SK-N-SH (cell line): ENCODE measurements at regions not wholly inside any gene's neighbourhood (a gene's known extent, or its start where the extent isn't known, plus 50 kb on each side); places are given as distances from the start of the nearest gene placed in this dataset.

Experiments
- CTCF ChIA-PET: fragments of 300-600, 350-600 bp; formaldehyde crosslinking; extraction: SDS; loops from one replicate; lab custom pipeline; 2021; lab: Yijun Ruan, JAX
- POLR2A ChIA-PET: fragments of 350-600 bp; sonication (Branson Sonifier 250); formaldehyde crosslinking; extraction: SDS; loops from one replicate; lab custom pipeline; 2020; ENCODE audit warnings: antibody characterized with exemption, inconsistent platforms; lab: Yijun Ruan, JAX
- DNase-seq: peaks from one replicate; pipeline ENCODE4 v3.0.0; 2012
- H2AFZ ChIP-seq: fragments of 200-600 bp; sonication (generic); 2 replicates; pipeline ENCODE4 v1.8.1; 2016; ENCODE audit warnings: antibody characterized with exemption, mild to moderate bottlenecking, low read depth
- H3F3A ChIP-seq: fragments of 200-600 bp; sonication (generic); replicated peaks from 2 replicates; pipeline ENCODE3; 2016; ENCODE audit warnings: antibody characterized with exemption, mild to moderate bottlenecking; ENCODE audit not compliant: insufficient read depth
- H3K27ac ChIP-seq, 2 experiments: fragments of 200-500 bp in 1 of 2; fragments of 200-600 bp in 1 of 2; sonication (Bioruptor generic) in 1 of 2; sonication (generic), shearing (Covaris generic) in 1 of 2; 2 replicates each; pipeline versions ENCODE4 v1.5.1 to v1.6.1; 2014 to 2016; ENCODE audit warnings: low read depth in 2 of 2, inconsistent platforms in 1 of 2, low read length in 1 of 2, mild to moderate bottlenecking in 1 of 2, mixed read lengths in 1 of 2
- H3K27me3 ChIP-seq: fragments of 200-600 bp; sonication (generic), shearing (Covaris generic); 2 replicates; pipeline ENCODE4 v1.6.1; 2016; ENCODE audit warnings: mixed run types; ENCODE audit not compliant: insufficient read depth
- H3K36me3 ChIP-seq, 2 experiments: fragments of 200-500 bp in 1 of 2; fragments of 200-600 bp in 1 of 2; sonication (Bioruptor generic) in 1 of 2; sonication (generic) in 1 of 2; replicated peaks in 1 of 2; 2 replicates each; pipeline versions ENCODE3 to v1.5.1; 2014 to 2016; ENCODE audit warnings: low read length in 1 of 2, mild to moderate bottlenecking in 1 of 2; ENCODE audit not compliant: insufficient read depth in 2 of 2, control insufficient read depth in 1 of 2
- H3K4me1 ChIP-seq, 2 experiments: fragments of 200-500 bp in 1 of 2; fragments of 200-600 bp in 1 of 2; sonication (Bioruptor generic) in 1 of 2; sonication (generic), shearing (Covaris generic) in 1 of 2; 2 replicates each; pipeline versions ENCODE4 v1.5.1 to v1.6.1; 2014 to 2016; ENCODE audit warnings: low read depth in 1 of 2, low read length in 1 of 2, mixed run types in 1 of 2; ENCODE audit not compliant: insufficient read depth in 2 of 2, control insufficient read depth in 1 of 2
- H3K4me2 ChIP-seq: fragments of 200-600 bp; sonication (generic), shearing (Covaris generic); 2 replicates; pipeline ENCODE4 v1.6.1; 2017; ENCODE audit warnings: mixed run types
- H3K4me3 ChIP-seq, 2 experiments: fragments of 200-500 bp in 1 of 2; fragments of 200-600 bp in 1 of 2; sonication (Bioruptor generic) in 1 of 2; sonication (generic), shearing (Covaris generic) in 1 of 2; 2 replicates each; pipeline versions ENCODE4 v1.5.1 to v1.8.1; 2014 to 2016; ENCODE audit warnings: low read depth in 2 of 2, inconsistent platforms in 1 of 2, low read length in 1 of 2, mild to moderate bottlenecking in 1 of 2, mixed read lengths in 1 of 2, moderate library complexity in 1 of 2
- H3K79me2 ChIP-seq: fragments of 200-600 bp; sonication (generic); 2 replicates; pipeline ENCODE4 v1.8.1; 2017; ENCODE audit warnings: mild to moderate bottlenecking; ENCODE audit not compliant: insufficient read depth
- H3K9ac ChIP-seq: fragments of 200-600 bp; sonication (generic); 2 replicates; pipeline ENCODE4 v1.6.1; 2017; ENCODE audit warnings: mixed run types
- H3K9me2 ChIP-seq: fragments of 200-600 bp; sonication (generic); 2 replicates; pipeline ENCODE4 v1.6.1; 2017; ENCODE audit warnings: mixed run types
- H3K9me3 ChIP-seq: fragments of 200-600 bp; sonication (generic); 2 replicates; pipeline ENCODE4 v1.6.1; 2017; ENCODE audit warnings: mixed run types, mild to moderate bottlenecking, moderate library complexity
- H4K20me1 ChIP-seq: fragments of 200-600 bp; sonication (generic); 2 replicates; pipeline ENCODE4 v1.6.1; 2017; ENCODE audit warnings: mild to moderate bottlenecking, mixed run types; ENCODE audit not compliant: insufficient read depth
- CHD2 ChIP-seq: fragments of 150-350 bp; IDR thresholded peaks from 2 replicates; pipeline ENCODE4 v1.6.1; 2018; ENCODE audit warnings: low read length; ENCODE audit not compliant: partially characterized antibody
- CTCF ChIP-seq: fragments of 200-600 bp; sonication (generic); IDR thresholded peaks from 2 replicates; pipeline ENCODE4 v1.6.1; 2017; ENCODE audit warnings: antibody characterized with exemption, mild to moderate bottlenecking, moderate library complexity
- ELF1 ChIP-seq: IDR thresholded peaks from 2 replicates; pipeline ENCODE4 v1.4.0; 2012
- GABPA ChIP-seq: IDR thresholded peaks from 2 replicates; pipeline ENCODE4 v1.4.0; 2012; ENCODE audit warnings: low read depth, mild to moderate bottlenecking
- MAX ChIP-seq: IDR thresholded peaks from 2 replicates; pipeline ENCODE4 v1.4.0; 2012; ENCODE audit warnings: low read depth
- NRF1 ChIP-seq: IDR thresholded peaks from 2 replicates; pipeline ENCODE4 v1.6.1; 2012; ENCODE audit warnings: low read depth, mild to moderate bottlenecking, low read length
- PBX3 ChIP-seq: IDR thresholded peaks from 2 replicates; pipeline ENCODE4; 2012
- POLR2AphosphoS5 ChIP-seq: IDR thresholded peaks from 2 replicates; pipeline ENCODE4 v1.6.1; 2012; ENCODE audit warnings: low read depth, low read length
- RCOR1 ChIP-seq: fragments of 150-350 bp; IDR thresholded peaks from 2 replicates; pipeline ENCODE4 v1.6.1; 2017; ENCODE audit warnings: antibody characterized with exemption, low read length
- RFX5 ChIP-seq: IDR thresholded peaks from 2 replicates; pipeline ENCODE4 v1.6.1; 2012; ENCODE audit warnings: mild to moderate bottlenecking, improper control_type of control experiment, low read length
- SIN3A ChIP-seq: IDR thresholded peaks from 2 replicates; pipeline ENCODE4 v1.6.1; 2012; ENCODE audit warnings: low read depth, mild to moderate bottlenecking, low read length, moderate library complexity, borderline replicate concordance
- SMC3 ChIP-seq: IDR thresholded peaks from 2 replicates; pipeline ENCODE4 v1.6.1; 2012; ENCODE audit warnings: low read depth, low read length, improper control_type of control experiment
- TCF12 ChIP-seq: IDR thresholded peaks from 2 replicates; pipeline ENCODE4 v1.4.0; 2012
- USF2 ChIP-seq: fragments of 150-350 bp; IDR thresholded peaks from 2 replicates; pipeline ENCODE4 v1.6.1; 2017; ENCODE audit warnings: antibody characterized with exemption, low read length, low read depth, borderline replicate concordance
- YY1 ChIP-seq: IDR thresholded peaks from 2 replicates; pipeline ENCODE4 v1.4.0; 2012; ENCODE audit warnings: low read depth, mild to moderate bottlenecking
- WGBS: methylation state at CpG from one replicate; pipeline ENCODE4 v1.1.6; 2017; ENCODE audit warnings: low lambda C conversion rate; 5-methylcytosine and 5-hydroxymethylcytosine counted together
- TF ChIP-seq, protein P1 (sequence below): IDR thresholded peaks from 2 replicates; pipeline ENCODE4 v1.4.0; 2012; ENCODE audit warnings: low read depth, borderline replicate concordance
- TF ChIP-seq, protein P2 (sequence below): fragments of 150-350 bp; IDR thresholded peaks from 2 replicates; pipeline ENCODE4 v1.6.1; 2016; ENCODE audit warnings: mild to moderate bottlenecking, low read depth, low read length
- TF ChIP-seq, protein P3 (sequence below): IDR thresholded peaks from 2 replicates; pipeline ENCODE4 v1.6.1; 2012; ENCODE audit warnings: mild to moderate bottlenecking, low read depth, low read length, moderate library complexity

DNA sequence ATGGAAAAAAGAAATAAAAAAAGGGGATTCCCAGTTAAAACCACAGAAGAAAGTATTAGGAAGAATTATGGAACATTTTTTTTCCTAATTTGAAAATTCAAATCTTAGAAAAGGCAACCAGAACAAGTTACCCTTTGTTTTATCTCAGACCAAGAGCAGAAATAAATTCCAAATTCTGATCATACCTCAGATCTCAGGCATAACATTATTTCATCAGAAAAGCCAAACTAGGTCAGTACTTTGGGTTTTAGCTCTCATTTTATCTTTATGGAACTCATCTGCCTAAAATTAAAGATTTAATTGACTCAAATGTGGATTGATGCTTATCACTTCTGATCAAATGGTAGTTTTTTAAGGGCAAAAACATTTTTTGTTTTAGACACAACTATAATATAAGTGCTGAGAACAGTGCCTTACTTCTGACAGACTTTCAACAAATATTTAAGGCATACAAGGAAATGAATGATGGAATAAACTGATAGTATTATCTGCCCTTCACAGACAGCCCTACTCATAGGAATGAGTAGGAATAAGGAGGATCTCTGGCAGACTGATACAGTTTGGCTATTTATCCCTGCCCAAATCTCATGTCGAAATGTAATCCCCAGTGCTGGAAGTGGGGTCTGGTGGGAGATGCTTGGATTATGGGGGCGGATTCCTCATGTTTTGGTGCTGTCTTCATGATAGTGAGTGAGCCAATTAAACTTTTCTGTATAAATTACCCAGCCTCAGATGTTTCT is 245.3 kb upstream of the PITX2 start:
- 5% methylated on average over 2 of the region's 2 CpGs for WGBS
- no peak for DNase-seq
- no peak for TF ChIP-seq RCOR1
- TF ChIP-seq CTCF: no peak
- no peak for TF ChIP-seq TCF12
- no peak for TF ChIP-seq USF2
- TF ChIP-seq ELF1: no peak
- TF ChIP-seq NRF1: no peak
- TF ChIP-seq SIN3A: no peak
- TF ChIP-seq RFX5: no peak
- TF ChIP-seq, protein P1, sequence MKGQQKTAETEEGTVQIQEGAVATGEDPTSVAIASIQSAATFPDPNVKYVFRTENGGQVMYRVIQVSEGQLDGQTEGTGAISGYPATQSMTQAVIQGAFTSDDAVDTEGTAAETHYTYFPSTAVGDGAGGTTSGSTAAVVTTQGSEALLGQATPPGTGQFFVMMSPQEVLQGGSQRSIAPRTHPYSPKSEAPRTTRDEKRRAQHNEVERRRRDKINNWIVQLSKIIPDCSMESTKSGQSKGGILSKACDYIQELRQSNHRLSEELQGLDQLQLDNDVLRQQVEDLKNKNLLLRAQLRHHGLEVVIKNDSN: no peak
- no peak for TF ChIP-seq YY1
- TF ChIP-seq, protein P2, sequence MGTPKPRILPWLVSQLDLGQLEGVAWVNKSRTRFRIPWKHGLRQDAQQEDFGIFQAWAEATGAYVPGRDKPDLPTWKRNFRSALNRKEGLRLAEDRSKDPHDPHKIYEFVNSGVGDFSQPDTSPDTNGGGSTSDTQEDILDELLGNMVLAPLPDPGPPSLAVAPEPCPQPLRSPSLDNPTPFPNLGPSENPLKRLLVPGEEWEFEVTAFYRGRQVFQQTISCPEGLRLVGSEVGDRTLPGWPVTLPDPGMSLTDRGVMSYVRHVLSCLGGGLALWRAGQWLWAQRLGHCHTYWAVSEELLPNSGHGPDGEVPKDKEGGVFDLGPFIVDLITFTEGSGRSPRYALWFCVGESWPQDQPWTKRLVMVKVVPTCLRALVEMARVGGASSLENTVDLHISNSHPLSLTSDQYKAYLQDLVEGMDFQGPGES: no peak
- no peak for TF ChIP-seq MAX
- no peak for TF ChIP-seq PBX3
- TF ChIP-seq, protein P3, sequence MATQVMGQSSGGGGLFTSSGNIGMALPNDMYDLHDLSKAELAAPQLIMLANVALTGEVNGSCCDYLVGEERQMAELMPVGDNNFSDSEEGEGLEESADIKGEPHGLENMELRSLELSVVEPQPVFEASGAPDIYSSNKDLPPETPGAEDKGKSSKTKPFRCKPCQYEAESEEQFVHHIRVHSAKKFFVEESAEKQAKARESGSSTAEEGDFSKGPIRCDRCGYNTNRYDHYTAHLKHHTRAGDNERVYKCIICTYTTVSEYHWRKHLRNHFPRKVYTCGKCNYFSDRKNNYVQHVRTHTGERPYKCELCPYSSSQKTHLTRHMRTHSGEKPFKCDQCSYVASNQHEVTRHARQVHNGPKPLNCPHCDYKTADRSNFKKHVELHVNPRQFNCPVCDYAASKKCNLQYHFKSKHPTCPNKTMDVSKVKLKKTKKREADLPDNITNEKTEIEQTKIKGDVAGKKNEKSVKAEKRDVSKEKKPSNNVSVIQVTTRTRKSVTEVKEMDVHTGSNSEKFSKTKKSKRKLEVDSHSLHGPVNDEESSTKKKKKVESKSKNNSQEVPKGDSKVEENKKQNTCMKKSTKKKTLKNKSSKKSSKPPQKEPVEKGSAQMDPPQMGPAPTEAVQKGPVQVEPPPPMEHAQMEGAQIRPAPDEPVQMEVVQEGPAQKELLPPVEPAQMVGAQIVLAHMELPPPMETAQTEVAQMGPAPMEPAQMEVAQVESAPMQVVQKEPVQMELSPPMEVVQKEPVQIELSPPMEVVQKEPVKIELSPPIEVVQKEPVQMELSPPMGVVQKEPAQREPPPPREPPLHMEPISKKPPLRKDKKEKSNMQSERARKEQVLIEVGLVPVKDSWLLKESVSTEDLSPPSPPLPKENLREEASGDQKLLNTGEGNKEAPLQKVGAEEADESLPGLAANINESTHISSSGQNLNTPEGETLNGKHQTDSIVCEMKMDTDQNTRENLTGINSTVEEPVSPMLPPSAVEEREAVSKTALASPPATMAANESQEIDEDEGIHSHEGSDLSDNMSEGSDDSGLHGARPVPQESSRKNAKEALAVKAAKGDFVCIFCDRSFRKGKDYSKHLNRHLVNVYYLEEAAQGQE: no peak
- no peak for TF ChIP-seq GABPA
- TF ChIP-seq CHD2: no peak
- no peak for TF ChIP-seq SMC3
- TF ChIP-seq POLR2AphosphoS5: no peak

More for the DNA sequence above, 245.3 kb upstream of the PITX2 start:
- Histone ChIP-seq H3K4me2 (0 out of 2 replicates have a peak overlapping the region, but pooled peaks have one; percentile 3), H3K27me3 (no peaks in the 10 kb centered on the region), H3K4me3 (no peak overlapping the region), H3F3A (peaks cover 14% of the 10 kb centered on the region), H3K36me3 (no peaks in the 10 kb centered on the region), H3K79me2 (no peaks in the 10 kb centered on the region), H4K20me1 (no peaks in the 10 kb centered on the region), H3K4me1 (peaks cover 0 to 23% of the 10 kb centered on the region in 2 experiments; a peak in 1 of 4 replicates), H3K27ac (no peak overlapping the region), H3K9me3 (no peaks in the 10 kb centered on the region), H2AFZ (no peak overlapping the region), H3K9ac (no peak overlapping the region), H3K9me2 (no peaks in the 10 kb centered on the region)
- POLR2A ChIA-PET: no interaction called here
- CTCF ChIA-PET: no interaction called here
